ENCODE measurements at regions not wholly inside any gene's neighbourhood (a gene's known extent, or its start where the extent isn't known, plus 50 kb on each side); places are given as distances from the start of the nearest gene placed in this dataset.

DNA sequence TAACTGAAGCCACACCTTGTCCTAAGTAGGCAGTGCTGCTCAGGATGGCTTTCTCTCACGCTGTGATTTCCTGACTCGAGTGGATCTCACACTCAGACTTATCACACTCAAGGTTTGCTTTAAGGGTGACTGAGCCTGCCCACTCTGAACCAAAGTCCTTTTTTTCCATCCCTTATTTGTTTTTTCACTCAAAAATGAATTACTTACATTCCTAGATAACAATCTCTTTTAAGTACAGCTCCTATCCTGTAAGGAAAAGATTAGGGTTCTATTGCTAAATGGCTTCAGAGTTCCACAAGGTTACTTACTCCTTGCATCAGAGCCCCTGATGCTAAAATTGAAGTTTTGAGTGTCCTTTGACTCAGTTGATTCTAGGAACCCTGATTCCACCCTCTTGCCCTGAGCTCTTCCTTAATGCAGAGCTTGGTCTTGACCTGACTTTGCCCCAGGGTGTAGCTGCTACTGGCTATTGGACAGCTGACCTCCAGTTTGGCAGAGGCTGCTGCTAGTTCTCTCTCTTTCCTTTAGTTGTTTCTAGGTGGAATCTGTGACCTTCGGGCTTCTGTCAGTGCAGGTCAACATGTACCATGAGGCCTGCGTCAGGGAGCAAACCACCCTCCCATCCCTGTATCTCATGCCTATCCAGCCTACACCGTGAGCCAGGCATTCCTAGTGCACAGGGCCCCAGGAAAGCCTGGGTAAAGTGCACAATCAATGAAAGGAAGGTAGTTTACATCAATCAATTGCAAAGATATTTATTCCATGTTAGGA is 80.1 kb upstream of the CD55 start:
- TF ChIP-seq EP300 (IDR thresholded peaks at IDR 0.05) (no peak), POLR2A (IDR thresholded peaks at IDR 0.05) (no peak)
- TF ChIP-seq, protein P1, sequence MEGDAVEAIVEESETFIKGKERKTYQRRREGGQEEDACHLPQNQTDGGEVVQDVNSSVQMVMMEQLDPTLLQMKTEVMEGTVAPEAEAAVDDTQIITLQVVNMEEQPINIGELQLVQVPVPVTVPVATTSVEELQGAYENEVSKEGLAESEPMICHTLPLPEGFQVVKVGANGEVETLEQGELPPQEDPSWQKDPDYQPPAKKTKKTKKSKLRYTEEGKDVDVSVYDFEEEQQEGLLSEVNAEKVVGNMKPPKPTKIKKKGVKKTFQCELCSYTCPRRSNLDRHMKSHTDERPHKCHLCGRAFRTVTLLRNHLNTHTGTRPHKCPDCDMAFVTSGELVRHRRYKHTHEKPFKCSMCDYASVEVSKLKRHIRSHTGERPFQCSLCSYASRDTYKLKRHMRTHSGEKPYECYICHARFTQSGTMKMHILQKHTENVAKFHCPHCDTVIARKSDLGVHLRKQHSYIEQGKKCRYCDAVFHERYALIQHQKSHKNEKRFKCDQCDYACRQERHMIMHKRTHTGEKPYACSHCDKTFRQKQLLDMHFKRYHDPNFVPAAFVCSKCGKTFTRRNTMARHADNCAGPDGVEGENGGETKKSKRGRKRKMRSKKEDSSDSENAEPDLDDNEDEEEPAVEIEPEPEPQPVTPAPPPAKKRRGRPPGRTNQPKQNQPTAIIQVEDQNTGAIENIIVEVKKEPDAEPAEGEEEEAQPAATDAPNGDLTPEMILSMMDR (IDR thresholded peaks at IDR 0.05): no peak
